SJCRH30 (cell line): ENCODE measurements at regions not wholly inside any gene's neighbourhood (a gene's known extent, or its start where the extent isn't known, plus 50 kb on each side); places are given as distances from the start of the nearest gene placed in this dataset.

Source experiments
- DNase-seq, 2 experiments: peaks; one replicate each; pipeline ENCODE4 v3.0.0-alpha.2; 2015 to 2020
- H3K27ac ChIP-seq: fragments of 250-450 bp; sonication (Bioruptor Pico); 2 replicates; pipeline ENCODE4 v1.5.1; 2020; ENCODE audit warnings: mild to moderate bottlenecking, moderate library complexity
- H3K27me3 ChIP-seq: fragments of 250-450 bp; sonication (Bioruptor Pico); 2 replicates; pipeline ENCODE4 v1.5.1; 2020; ENCODE audit warnings: mild to moderate bottlenecking, moderate library complexity
- H3K36me3 ChIP-seq: fragments of 250-450 bp; sonication (Bioruptor Pico); 2 replicates; pipeline ENCODE4 v1.5.1; 2020; ENCODE audit warnings: mild to moderate bottlenecking, moderate library complexity
- H3K4me1 ChIP-seq: fragments of 250-450 bp; sonication (Bioruptor Pico); 2 replicates; pipeline ENCODE4 v1.5.1; 2020; ENCODE audit warnings: mild to moderate bottlenecking, moderate library complexity
- H3K4me3 ChIP-seq: fragments of 250-450 bp; sonication (Bioruptor Pico); 2 replicates; pipeline ENCODE4 v1.5.1; 2020; ENCODE audit warnings: mild to moderate bottlenecking, moderate library complexity
- H3K9me3 ChIP-seq: fragments of 250-450 bp; sonication (Bioruptor Pico); replicated peaks from 2 replicates; pipeline ENCODE4 v1.5.1; 2020; ENCODE audit warnings: mild to moderate bottlenecking, moderate library complexity

DNA sequence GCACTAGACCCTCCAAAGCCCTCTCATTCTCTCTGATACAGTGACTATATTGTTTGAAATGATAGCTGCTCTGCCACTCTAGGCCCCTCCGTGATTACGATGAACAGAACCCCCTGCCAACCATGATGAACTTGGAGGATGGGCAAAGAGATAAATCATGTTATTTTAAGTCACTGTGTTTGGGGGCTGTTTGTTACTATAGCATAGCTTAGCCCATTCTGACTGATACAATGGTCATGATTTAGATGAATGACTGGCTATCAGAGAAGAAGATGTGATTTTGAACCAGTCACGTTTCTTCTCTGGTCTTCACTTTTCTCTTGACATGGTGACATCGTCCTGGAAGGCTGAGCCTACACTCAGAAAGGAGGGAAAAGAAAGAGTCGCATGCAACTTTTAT lies 95.4 kb upstream of the HABP2 start:
- H3K4me3 ChIP-seq, result no peak overlapping the region
- no peak overlapping the region for H3K27ac ChIP-seq
- H3K4me1 ChIP-seq, result peaks cover 7% of the 10 kb centered on the region; the same call in 1 of the 2 replicates
- no peaks in the 10 kb centered on the region for H3K36me3 ChIP-seq
- no peak for DNase-seq
- H3K9me3 ChIP-seq, result no peaks in the 10 kb centered on the region
- H3K27me3 ChIP-seq, result no peaks in the 10 kb centered on the region

DNA sequence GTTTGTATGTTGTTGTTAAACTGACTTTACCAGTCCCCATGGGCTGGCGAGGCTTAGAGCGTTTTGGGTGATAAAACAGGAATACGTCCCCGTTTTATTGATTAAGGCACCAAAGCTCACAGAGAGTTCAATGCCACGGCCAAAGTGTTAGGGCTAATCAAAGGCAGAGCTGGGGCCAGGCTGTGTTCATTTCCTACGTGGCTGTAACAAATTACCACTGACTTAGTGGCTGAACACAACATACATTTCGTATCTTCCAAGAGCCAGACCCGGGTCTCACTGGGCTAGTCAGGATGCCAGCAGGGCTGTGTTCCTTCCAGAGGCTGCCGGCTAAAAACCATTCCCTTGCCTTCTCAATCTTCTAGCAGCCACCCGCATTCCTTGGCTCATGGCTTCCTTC lies 94.4 kb upstream of the HABP2 start:
- no peak overlapping the region for H3K27ac ChIP-seq
- DNase-seq, result no peak
- no peaks in the 10 kb centered on the region for H3K36me3 ChIP-seq
- H3K4me3 ChIP-seq, result no peak overlapping the region
- H3K27me3 ChIP-seq, result no peaks in the 10 kb centered on the region
- no peaks in the 10 kb centered on the region for H3K9me3 ChIP-seq
- H3K4me1 ChIP-seq, result peaks cover 12% of the 10 kb centered on the region

DNA sequence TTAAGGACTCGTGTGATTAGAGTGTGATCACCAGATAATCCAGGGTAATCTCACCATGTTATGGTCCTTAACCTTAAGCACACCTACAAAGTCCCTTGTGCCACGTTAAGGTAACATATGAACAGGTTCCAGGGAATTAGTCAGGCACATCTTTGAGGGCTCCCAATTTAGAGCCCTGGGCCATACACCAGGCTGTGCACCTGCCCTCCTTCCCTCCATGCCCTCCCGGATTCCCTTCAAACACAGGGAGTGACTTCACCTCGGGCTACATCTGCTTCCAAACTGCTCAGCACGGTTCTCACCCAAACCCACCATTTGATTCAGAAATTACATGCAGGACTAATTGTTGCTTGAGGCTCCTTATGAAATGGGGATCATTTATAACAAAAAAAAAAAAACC lies 93.9 kb upstream of the HABP2 start:
- H3K36me3 ChIP-seq, result no peaks in the 10 kb centered on the region
- peaks cover 13% of the 10 kb centered on the region for H3K4me1 ChIP-seq
- DNase-seq, result no peak
- no peak overlapping the region for H3K4me3 ChIP-seq
- no peaks in the 10 kb centered on the region for H3K9me3 ChIP-seq
- no peaks in the 10 kb centered on the region for H3K27me3 ChIP-seq
- H3K27ac ChIP-seq, result no peak overlapping the region

DNA sequence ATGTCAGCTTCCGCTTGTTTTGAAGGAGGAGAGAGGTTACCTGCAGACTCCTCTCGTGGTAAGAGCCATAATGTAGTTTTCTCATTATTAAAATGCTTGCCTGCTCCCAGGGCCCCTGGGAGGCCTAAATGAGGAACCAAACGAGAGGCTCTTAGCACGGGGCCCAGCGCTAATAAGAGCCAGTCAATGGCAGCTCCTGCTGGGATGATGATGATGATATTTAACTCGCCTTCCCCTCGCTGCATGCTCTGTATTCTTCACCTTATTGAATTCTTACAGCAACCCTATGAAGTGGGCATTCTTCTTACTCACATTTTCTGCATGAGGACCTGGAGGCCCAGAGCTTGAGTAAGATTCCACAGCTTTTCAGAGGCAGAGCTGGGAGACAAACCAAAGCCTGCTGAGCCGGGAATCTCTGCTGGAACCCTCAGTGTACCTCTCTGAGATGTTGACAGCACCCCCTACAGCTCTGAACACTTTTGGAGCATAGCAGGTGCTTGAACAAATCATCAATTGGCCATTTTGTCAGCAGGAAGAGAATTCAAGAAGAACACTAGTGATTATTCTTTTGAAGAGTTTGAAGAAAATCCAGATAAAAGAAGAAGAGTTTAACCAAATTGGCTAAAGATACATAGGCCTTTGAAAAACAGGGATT lies 93.1 kb upstream of the HABP2 start:
- H3K9me3 ChIP-seq, result no peaks in the 10 kb centered on the region
- H3K27ac ChIP-seq, result no peak overlapping the region
- H3K4me3 ChIP-seq, result no peak overlapping the region
- peaks cover 16% of the 10 kb centered on the region for H3K4me1 ChIP-seq
- no peak for DNase-seq
- no peaks in the 10 kb centered on the region for H3K36me3 ChIP-seq
- H3K27me3 ChIP-seq, result no peaks in the 10 kb centered on the region

DNA sequence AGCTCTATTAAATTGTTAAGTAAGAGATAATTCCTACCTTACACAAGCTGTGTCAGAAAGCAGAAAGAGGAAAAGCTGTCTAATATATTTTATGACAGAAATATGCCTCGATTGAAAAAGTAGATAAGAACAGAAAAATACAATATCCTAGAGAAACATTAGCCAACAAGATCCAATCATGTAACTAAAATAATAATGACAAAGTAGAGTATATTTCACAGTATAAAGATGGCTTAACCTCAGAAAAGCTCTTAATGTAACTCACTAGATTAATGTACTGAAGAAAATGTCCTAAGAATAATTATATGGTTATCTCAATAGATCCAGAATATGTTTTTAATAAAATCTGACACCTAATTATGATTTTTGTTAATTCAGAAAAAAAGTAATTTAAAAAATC lies 89.8 kb upstream of the HABP2 start:
- Histone ChIP-seq H3K4me1 (peaks cover 15% of the 10 kb centered on the region), H3K36me3 (no peaks in the 10 kb centered on the region), H3K4me3 (no peak overlapping the region), H3K9me3 (no peaks in the 10 kb centered on the region; the same call in 1 of the 2 replicates), H3K27me3 (no peaks in the 10 kb centered on the region), H3K27ac (no peak overlapping the region)
- DNase-seq, result no peak

DNA sequence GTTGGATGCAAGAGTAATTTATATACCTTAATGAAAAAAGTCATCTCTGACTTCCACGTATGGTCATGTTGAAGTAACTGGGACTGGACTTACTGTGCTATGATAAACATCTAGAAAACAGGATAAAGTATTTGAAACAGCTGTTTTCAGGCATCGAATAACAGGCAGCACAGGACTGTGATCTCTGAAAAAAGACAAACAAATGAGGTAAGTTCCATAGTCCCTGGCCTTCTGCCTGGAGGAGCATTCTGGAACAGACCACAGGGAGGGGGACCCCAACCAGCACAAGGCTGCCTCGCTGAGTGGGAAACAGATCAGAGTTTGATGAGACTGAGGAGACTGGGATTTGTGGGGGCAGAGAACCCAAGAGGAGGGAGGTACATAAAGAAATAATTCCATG lies 89.1 kb upstream of the HABP2 start:
- H3K36me3 ChIP-seq, result no peaks in the 10 kb centered on the region
- peak; percentile 79 to 87 for DNase-seq
- no peaks in the 10 kb centered on the region; the same call in 1 of the 2 replicates for H3K9me3 ChIP-seq
- peaks cover 15% of the 10 kb centered on the region for H3K4me1 ChIP-seq
- H3K4me3 ChIP-seq, result no peak overlapping the region
- peak overlapping the region; percentile 2; the same call in 1 of the 2 replicates for H3K27ac ChIP-seq
- no peaks in the 10 kb centered on the region for H3K27me3 ChIP-seq

DNA sequence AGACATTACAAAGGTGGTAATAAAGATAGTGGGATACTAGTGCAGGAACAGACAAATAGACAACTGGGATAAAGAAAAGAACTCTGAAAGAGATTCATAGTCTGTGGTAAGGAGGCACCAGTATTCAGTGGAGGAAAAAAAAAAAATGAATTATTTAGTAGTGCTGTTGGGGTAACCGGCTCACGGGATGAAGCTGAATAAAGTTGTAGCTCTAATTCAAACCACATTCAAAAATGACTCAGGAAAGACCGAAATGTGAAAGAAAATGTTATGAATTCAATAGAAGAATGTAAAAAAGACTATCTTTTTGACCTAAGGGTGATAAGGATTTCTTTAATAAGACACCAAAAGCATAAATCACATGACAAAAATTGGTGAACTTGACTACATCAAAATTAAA lies 83.1 kb upstream of the HABP2 start:
- H3K9me3 ChIP-seq, result no peaks in the 10 kb centered on the region; the same call in 1 of the 2 replicates
- H3K27ac ChIP-seq, result no peak overlapping the region
- no peaks in the 10 kb centered on the region for H3K27me3 ChIP-seq
- DNase-seq, result no peak
- H3K4me1 ChIP-seq, result peaks cover 7% of the 10 kb centered on the region; the same call in 1 of the 2 replicates
- H3K36me3 ChIP-seq, result no peaks in the 10 kb centered on the region
- H3K4me3 ChIP-seq, result no peak overlapping the region

DNA sequence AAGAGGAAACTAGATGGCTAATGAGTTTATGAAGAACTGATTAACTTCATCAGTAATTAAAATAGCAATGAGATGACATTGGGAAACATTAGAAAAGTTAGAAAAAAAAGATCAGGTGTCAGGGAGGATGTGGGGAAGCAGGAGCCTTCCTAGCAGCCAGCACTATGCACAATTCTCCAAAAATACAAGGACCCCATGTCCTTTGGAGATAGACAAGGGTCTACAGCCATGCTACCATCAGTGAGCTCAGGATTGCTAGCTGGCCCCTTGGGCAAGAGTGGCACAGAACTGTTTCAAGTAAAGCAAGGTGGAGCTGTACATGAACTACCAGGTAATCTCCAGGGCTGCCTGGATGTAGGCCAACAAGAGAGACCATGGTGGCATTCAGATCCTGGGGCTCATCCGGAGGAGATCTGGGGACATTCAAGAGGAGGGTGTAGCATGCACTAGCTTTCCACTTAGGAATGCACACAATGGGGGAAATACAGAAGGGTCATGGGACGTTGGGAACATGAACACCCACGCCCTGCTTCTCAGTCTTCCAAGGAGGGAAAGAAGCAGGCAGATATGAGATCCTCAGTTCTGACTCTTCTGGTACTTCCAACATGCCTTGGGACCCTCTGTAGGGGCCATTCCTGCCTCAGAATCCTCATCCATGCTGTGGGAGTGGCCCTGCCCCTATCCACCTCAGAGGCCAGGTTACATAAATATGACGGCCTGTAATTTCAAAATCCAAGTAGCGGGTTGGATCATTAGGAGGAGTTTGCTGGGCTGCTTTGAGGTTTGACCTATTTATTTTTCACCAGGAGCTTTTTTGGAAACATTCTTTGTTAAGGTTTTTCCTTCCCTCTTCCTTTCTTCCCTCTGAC lies 82.2 kb upstream of the HABP2 start:
- Histone ChIP-seq H3K4me3 (no peak overlapping the region), H3K36me3 (no peaks in the 10 kb centered on the region), H3K4me1 (peaks cover 7% of the 10 kb centered on the region; the same call in 1 of the 2 replicates), H3K9me3 (no peaks in the 10 kb centered on the region; the same call in 1 of the 2 replicates), H3K27me3 (no peaks in the 10 kb centered on the region), H3K27ac (no peak overlapping the region)
- DNase-seq, result no peak

DNA sequence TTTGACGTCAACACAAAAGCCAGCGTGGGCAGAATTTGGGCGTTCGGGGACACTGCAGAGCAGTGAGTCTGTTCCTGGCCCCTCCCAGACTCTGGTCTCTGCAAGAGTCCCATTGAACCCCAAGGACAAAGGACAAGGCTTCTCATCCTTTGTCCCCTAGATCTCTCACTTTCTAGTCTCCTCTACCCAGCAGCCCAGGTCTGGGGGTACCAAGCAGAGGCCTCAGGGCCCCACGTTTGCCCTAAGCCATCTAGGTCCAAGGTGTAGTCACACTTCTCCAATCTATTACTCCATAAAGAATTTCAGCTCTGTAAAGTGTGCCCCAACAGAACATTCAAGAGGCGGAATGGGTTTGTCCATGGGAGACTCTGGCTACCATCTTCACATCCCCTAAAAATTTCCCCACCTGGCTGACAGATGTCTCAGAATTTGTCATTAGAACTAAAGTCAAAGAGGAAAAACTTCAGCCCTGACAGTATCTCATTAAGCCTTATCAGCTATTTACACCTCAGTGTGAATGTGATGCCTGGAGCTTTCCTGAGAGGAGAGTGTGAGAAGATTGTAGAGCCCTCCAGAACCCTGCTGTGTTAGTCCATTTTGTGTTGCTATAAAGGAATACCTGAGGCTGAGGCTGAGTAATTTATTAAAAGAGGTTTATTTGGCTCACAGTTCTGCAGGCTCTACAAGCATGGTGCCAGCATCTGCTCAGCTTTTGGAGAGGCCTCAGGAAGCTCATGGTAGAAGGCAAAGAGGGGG lies 81.4 kb upstream of the HABP2 start:
- Histone ChIP-seq H3K9me3 (no peaks in the 10 kb centered on the region), H3K4me3 (no peak overlapping the region), H3K27me3 (no peaks in the 10 kb centered on the region), H3K36me3 (no peaks in the 10 kb centered on the region), H3K27ac (no peak overlapping the region), H3K4me1 (peaks cover 7% of the 10 kb centered on the region; the same call in 1 of the 2 replicates)
- no peak for DNase-seq

DNA sequence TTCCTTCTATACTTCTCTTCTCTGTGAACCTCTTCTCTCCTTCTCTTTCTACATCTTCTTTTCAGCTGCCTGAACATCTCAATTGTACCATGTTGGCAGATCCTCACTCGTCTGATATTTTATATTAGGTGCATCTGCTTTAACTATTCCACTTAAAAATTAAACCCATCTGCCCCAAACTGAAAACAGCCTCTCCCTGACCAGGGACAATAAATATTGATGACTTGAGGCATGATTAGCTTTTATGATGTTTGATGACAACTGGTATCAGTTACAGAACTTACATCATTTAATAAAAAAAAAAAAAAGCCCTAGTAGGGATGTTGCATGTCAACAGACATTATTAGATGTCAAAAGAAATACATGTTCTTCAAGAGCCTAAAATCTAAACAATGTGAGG lies 79.8 kb upstream of the HABP2 start:
- Histone ChIP-seq H3K4me1 (peaks cover 7% of the 10 kb centered on the region; the same call in 1 of the 2 replicates), H3K4me3 (no peak overlapping the region), H3K27me3 (no peaks in the 10 kb centered on the region), H3K27ac (no peak overlapping the region), H3K36me3 (no peaks in the 10 kb centered on the region), H3K9me3 (no peaks in the 10 kb centered on the region)
- no peak for DNase-seq

DNA sequence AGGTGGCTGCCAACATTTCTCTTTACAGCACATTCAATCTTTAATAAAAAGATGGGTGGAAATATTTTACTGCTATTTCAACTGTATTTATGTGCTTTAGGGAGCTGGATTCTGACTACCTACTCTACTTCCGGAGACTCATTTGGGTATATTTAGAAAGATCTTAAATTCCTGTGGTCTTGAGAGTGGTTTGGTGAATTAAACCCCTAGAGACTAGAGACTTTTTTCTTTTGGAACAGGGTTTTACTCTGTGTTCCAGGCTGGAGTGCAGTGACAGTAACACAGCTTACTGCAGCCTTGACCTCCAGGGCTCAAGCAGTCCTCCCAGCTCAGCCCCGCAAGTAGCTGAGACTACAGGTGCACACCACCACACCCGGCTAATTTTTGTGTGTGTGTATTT lies 79.0 kb upstream of the HABP2 start:
- no peaks in the 10 kb centered on the region for H3K36me3 ChIP-seq
- H3K27me3 ChIP-seq, result no peaks in the 10 kb centered on the region
- H3K27ac ChIP-seq, result no peak overlapping the region
- DNase-seq, result peak in 1 of 2 experiments; percentile 48
- peaks cover 7% of the 10 kb centered on the region; the same call in 1 of the 2 replicates for H3K4me1 ChIP-seq
- no peaks in the 10 kb centered on the region for H3K9me3 ChIP-seq
- H3K4me3 ChIP-seq, result no peak overlapping the region

DNA sequence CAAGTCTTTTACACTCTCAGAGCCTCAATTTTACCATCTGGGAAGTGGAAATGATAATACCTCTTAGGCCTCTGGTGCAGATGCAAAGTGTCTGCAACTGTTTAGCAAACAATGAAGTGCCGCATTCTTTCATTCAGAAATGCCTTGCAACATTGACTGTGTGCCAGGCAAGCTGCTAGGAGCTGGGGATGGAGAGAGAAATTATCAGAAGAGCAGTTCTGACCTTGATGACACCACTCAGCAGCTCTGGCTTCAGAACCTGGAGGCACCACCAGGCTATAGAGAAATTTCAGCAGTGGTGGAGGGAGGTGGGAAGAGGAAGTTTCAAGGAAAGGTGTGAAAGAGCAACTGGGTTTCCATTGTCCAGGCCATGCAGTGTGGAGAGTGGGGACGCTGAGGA lies 78.1 kb upstream of the HABP2 start:
- no peak for DNase-seq

DNA sequence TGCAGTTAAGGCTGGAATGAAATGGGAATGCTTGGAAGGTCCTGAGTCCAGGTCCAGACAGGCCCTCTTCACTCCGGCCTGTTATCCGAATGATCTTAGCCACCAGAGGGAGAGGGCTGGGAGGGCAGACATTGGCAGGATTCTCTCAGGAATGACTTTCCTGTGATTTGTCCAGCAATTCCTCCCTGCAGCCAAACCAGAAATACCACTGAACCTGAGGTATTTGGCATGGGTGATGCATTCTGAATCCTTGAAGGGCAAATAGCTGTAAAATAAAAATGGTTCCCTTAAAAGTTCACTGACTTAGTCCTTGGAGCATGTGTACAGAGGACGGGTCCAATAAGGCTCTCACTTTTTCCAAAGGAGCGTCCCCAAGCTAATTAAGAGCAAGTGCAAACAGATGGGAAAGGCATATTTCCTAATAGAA lies 77.5 kb upstream of the HABP2 start:
- Histone ChIP-seq H3K27ac (no peak overlapping the region), H3K27me3 (no peaks in the 10 kb centered on the region), H3K36me3 (no peaks in the 10 kb centered on the region), H3K4me3 (no peak overlapping the region), H3K4me1 (peaks cover 7% of the 10 kb centered on the region; the same call in 1 of the 2 replicates), H3K9me3 (peaks cover 7% of the 10 kb centered on the region; the same call in 1 of the 2 replicates)
- DNase-seq, result no peak

More for the DNA sequence above, 78.1 kb upstream of the HABP2 start:
- Histone ChIP-seq H3K27ac (no peak overlapping the region), H3K4me1 (peaks cover 7% of the 10 kb centered on the region; the same call in 1 of the 2 replicates), H3K9me3 (peaks cover under 1% of the 10 kb centered on the region; the same call in 1 of the 2 replicates), H3K27me3 (no peaks in the 10 kb centered on the region), H3K4me3 (no peak overlapping the region), H3K36me3 (no peaks in the 10 kb centered on the region)

DNA sequence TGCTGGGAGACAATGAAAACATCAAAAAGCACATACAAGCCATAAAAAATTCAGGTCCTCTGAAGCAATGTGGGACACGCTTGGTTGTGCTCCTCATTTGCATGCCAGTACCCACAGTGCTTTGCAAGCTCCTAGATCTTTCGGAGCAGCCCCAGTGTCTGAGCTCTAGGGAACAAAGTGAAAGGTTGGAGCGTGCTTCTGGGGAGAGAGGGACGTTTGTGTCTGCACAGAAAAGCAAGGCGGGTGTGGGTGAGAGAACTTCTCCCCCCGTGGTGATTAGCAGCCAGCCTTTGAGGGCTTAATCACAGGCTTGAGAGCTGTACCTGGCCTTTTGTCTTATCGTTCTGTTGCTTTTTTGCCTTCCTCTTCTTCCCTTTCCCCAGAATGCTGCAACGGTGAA lies 76.7 kb upstream of the HABP2 start:
- H3K9me3 ChIP-seq, result peaks cover 7% of the 10 kb centered on the region; the same call in 1 of the 2 replicates
- H3K27ac ChIP-seq, result no peak overlapping the region
- DNase-seq, result no peak
- no peak overlapping the region for H3K4me3 ChIP-seq
- H3K27me3 ChIP-seq, result no peaks in the 10 kb centered on the region
- H3K4me1 ChIP-seq, result peaks cover 7% of the 10 kb centered on the region; the same call in 1 of the 2 replicates
- H3K36me3 ChIP-seq, result no peaks in the 10 kb centered on the region
